ENCODE measurements at regions not wholly inside any gene's neighbourhood (a gene's known extent, or its start where the extent isn't known, plus 50 kb on each side); places are given as distances from the start of the nearest gene placed in this dataset.

- no peak for TF ChIP-seq CTCF (IDR thresholded peaks at IDR 0.05)
- TF ChIP-seq POLR2A (IDR thresholded peaks at IDR 0.05) = no peak
These were observed 231.0 kb downstream of the PLK2 start for GRCh38 chr5:58228896-58229295.
